ENCODE measurements at regions not wholly inside any gene's neighbourhood (a gene's known extent, or its start where the extent isn't known, plus 50 kb on each side); places are given as distances from the start of the nearest gene placed in this dataset.

- no peak overlapping the region for H3K27ac Mint-ChIP-seq
Observed at GRCh38 chr2:191476901-191477300, 201.0 kb upstream of the NABP1 start.

GRCh38 chr2:191478799-191479679, 198.9 kb upstream of the NABP1 start:
- Mint-ChIP-seq H3K27me3 (peaks cover 16% of the 10 kb centered on the region), H3K4me1 (ENCODE audit: low read depth) (no peaks in the 10 kb centered on the region), H3K9me3 (peaks cover 19% of the 10 kb centered on the region), H3K27ac (no peak overlapping the region), H3K4me3 (no peak overlapping the region), H3K36me3 (ENCODE audit: low read depth) (peaks cover 8% of the 10 kb centered on the region)

More at GRCh38 chr2:191476901-191477300, 201.0 kb upstream of the NABP1 start:
- peaks cover 7% of the 10 kb centered on the region for H3K36me3 Mint-ChIP-seq (ENCODE audit: low read depth)
- peaks cover 8% of the 10 kb centered on the region for H3K9me3 Mint-ChIP-seq
- H3K4me3 Mint-ChIP-seq, result no peak overlapping the region
- no peaks in the 10 kb centered on the region for H3K4me1 Mint-ChIP-seq (ENCODE audit: low read depth)
- peaks cover 14% of the 10 kb centered on the region for H3K27me3 Mint-ChIP-seq

- Mint-ChIP-seq H3K4me1 (ENCODE audit: low read depth) (no peaks in the 10 kb centered on the region), H3K27me3 (peaks cover 16% of the 10 kb centered on the region), H3K4me3 (no peak overlapping the region), H3K9me3 (peaks cover 19% of the 10 kb centered on the region), H3K27ac (no peak overlapping the region), H3K36me3 (ENCODE audit: low read depth) (peaks cover 8% of the 10 kb centered on the region)
Observed at GRCh38 chr2:191479680-191480023, 198.3 kb upstream of the NABP1 start.

- H3K9me3 Mint-ChIP-seq, result peaks cover 19% of the 10 kb centered on the region
- no peak overlapping the region for H3K27ac Mint-ChIP-seq
- H3K4me1 Mint-ChIP-seq (ENCODE audit: low read depth), result no peaks in the 10 kb centered on the region
- no peak overlapping the region for H3K4me3 Mint-ChIP-seq
- peaks cover 8% of the 10 kb centered on the region for H3K36me3 Mint-ChIP-seq (ENCODE audit: low read depth)
- H3K27me3 Mint-ChIP-seq, result peaks cover 16% of the 10 kb centered on the region
Observed at GRCh38 chr2:191481305-191482070, 196.4 kb upstream of the NABP1 start.

GRCh38 chr2:191483117-191483516, 194.8 kb upstream of the NABP1 start:
- Mint-ChIP-seq H3K9me3 (peaks cover 19% of the 10 kb centered on the region), H3K36me3 (ENCODE audit: low read depth) (peaks cover 8% of the 10 kb centered on the region), H3K27ac (no peak overlapping the region), H3K4me3 (no peak overlapping the region), H3K27me3 (peaks cover 16% of the 10 kb centered on the region), H3K4me1 (ENCODE audit: low read depth) (no peaks in the 10 kb centered on the region)

- H3K4me3 Mint-ChIP-seq, result no peak overlapping the region
- H3K36me3 Mint-ChIP-seq (ENCODE audit: low read depth), result peaks cover 3% of the 10 kb centered on the region
- no peaks in the 10 kb centered on the region for H3K4me1 Mint-ChIP-seq (ENCODE audit: low read depth)
- H3K9me3 Mint-ChIP-seq, result peaks cover 13% of the 10 kb centered on the region
- no peak overlapping the region for H3K27ac Mint-ChIP-seq
- H3K27me3 Mint-ChIP-seq, result peaks cover 3% of the 10 kb centered on the region
Observed at GRCh38 chr2:191486584-191487320, 191.2 kb upstream of the NABP1 start.

GRCh38 chr2:191488135-191488534, 189.8 kb upstream of the NABP1 start:
- H3K27ac Mint-ChIP-seq, result no peak overlapping the region
- no peak overlapping the region for H3K4me3 Mint-ChIP-seq

GRCh38 chr2:191489177-191489576, 188.8 kb upstream of the NABP1 start:
- Mint-ChIP-seq H3K27ac (no peak overlapping the region), H3K27me3 (peaks cover 1% of the 10 kb centered on the region), H3K4me3 (no peak overlapping the region), H3K36me3 (ENCODE audit: low read depth) (no peaks in the 10 kb centered on the region), H3K4me1 (ENCODE audit: low read depth) (no peaks in the 10 kb centered on the region), H3K9me3 (no peaks in the 10 kb centered on the region)

More at GRCh38 chr2:191488135-191488534, 189.8 kb upstream of the NABP1 start:
- peaks cover 6% of the 10 kb centered on the region for H3K9me3 Mint-ChIP-seq
- H3K4me1 Mint-ChIP-seq (ENCODE audit: low read depth), result no peaks in the 10 kb centered on the region
- H3K27me3 Mint-ChIP-seq, result no peaks in the 10 kb centered on the region
- H3K36me3 Mint-ChIP-seq (ENCODE audit: low read depth), result no peaks in the 10 kb centered on the region

GRCh38 chr2:191496838-191497237, 181.1 kb upstream of the NABP1 start:
- no peak overlapping the region for H3K4me3 Mint-ChIP-seq
- H3K36me3 Mint-ChIP-seq (ENCODE audit: low read depth), result no peaks in the 10 kb centered on the region
- H3K9me3 Mint-ChIP-seq, result no peaks in the 10 kb centered on the region
- H3K27me3 Mint-ChIP-seq, result peaks cover 5% of the 10 kb centered on the region
- H3K27ac Mint-ChIP-seq, result no peak overlapping the region
- no peaks in the 10 kb centered on the region for H3K4me1 Mint-ChIP-seq (ENCODE audit: low read depth)

- H3K4me3 Mint-ChIP-seq, result no peak overlapping the region
- no peaks in the 10 kb centered on the region for H3K9me3 Mint-ChIP-seq
- peaks cover 5% of the 10 kb centered on the region for H3K27me3 Mint-ChIP-seq
- H3K27ac Mint-ChIP-seq, result no peak overlapping the region
- no peaks in the 10 kb centered on the region for H3K36me3 Mint-ChIP-seq (ENCODE audit: low read depth)
- no peaks in the 10 kb centered on the region for H3K4me1 Mint-ChIP-seq (ENCODE audit: low read depth)
Observed at GRCh38 chr2:191497822-191498221, 180.1 kb upstream of the NABP1 start.

- no peaks in the 10 kb centered on the region for H3K36me3 Mint-ChIP-seq (ENCODE audit: low read depth)
- H3K27me3 Mint-ChIP-seq, result peaks cover 8% of the 10 kb centered on the region
- H3K27ac Mint-ChIP-seq, result no peak overlapping the region
- no peaks in the 10 kb centered on the region for H3K9me3 Mint-ChIP-seq
- no peaks in the 10 kb centered on the region for H3K4me1 Mint-ChIP-seq (ENCODE audit: low read depth)
- H3K4me3 Mint-ChIP-seq, result no peak overlapping the region
Observed at GRCh38 chr2:191499050-191499449, 178.9 kb upstream of the NABP1 start.

- no peaks in the 10 kb centered on the region for H3K4me1 Mint-ChIP-seq (ENCODE audit: low read depth)
- H3K27ac Mint-ChIP-seq, result no peak overlapping the region
- no peaks in the 10 kb centered on the region for H3K36me3 Mint-ChIP-seq (ENCODE audit: low read depth)
- H3K9me3 Mint-ChIP-seq, result no peaks in the 10 kb centered on the region
- H3K4me3 Mint-ChIP-seq, result no peak overlapping the region
- H3K27me3 Mint-ChIP-seq, result peaks cover 4% of the 10 kb centered on the region
Observed at GRCh38 chr2:191499874-191500565, 177.9 kb upstream of the NABP1 start.

GRCh38 chr2:191500566-191500883, 177.4 kb upstream of the NABP1 start:
- H3K27me3 Mint-ChIP-seq, result peaks cover 4% of the 10 kb centered on the region
- H3K4me3 Mint-ChIP-seq, result no peak overlapping the region
- no peaks in the 10 kb centered on the region for H3K4me1 Mint-ChIP-seq (ENCODE audit: low read depth)
- H3K36me3 Mint-ChIP-seq (ENCODE audit: low read depth), result no peaks in the 10 kb centered on the region
- H3K9me3 Mint-ChIP-seq, result no peaks in the 10 kb centered on the region
- H3K27ac Mint-ChIP-seq, result no peak overlapping the region

GRCh38 chr2:191500884-191501560, 176.9 kb upstream of the NABP1 start:
- no peaks in the 10 kb centered on the region for H3K9me3 Mint-ChIP-seq
- no peak overlapping the region for H3K4me3 Mint-ChIP-seq
- no peak overlapping the region for H3K27ac Mint-ChIP-seq
- H3K4me1 Mint-ChIP-seq (ENCODE audit: low read depth), result no peaks in the 10 kb centered on the region
- no peaks in the 10 kb centered on the region for H3K36me3 Mint-ChIP-seq (ENCODE audit: low read depth)
- peaks cover 4% of the 10 kb centered on the region for H3K27me3 Mint-ChIP-seq
